ENCODE measurements at regions not wholly inside any gene's neighbourhood (a gene's known extent, or its start where the extent isn't known, plus 50 kb on each side); places are given as distances from the start of the nearest gene placed in this dataset.

DNA sequence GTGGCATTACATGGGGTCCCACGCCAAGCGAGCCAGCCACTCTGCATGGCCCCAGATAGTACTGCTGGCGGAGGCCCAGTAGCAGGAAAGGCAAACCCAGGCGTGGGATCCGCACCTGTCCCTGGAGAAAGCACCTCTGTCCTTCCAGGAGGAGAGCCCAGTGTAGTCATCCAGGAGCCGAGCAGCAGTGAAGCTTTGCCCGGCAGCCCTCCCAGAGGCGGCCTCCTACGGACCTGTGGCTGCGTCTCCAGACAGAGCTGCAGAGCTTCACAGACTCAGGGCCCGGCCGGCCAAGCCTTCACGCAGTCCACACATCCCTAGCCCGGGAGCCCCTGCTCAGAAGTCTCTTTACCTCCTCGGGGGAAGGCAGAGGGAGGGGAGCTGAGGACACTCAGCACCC lies 100.8 kb upstream of the PPP1R26 start:
- TF ChIP-seq, protein P1, sequence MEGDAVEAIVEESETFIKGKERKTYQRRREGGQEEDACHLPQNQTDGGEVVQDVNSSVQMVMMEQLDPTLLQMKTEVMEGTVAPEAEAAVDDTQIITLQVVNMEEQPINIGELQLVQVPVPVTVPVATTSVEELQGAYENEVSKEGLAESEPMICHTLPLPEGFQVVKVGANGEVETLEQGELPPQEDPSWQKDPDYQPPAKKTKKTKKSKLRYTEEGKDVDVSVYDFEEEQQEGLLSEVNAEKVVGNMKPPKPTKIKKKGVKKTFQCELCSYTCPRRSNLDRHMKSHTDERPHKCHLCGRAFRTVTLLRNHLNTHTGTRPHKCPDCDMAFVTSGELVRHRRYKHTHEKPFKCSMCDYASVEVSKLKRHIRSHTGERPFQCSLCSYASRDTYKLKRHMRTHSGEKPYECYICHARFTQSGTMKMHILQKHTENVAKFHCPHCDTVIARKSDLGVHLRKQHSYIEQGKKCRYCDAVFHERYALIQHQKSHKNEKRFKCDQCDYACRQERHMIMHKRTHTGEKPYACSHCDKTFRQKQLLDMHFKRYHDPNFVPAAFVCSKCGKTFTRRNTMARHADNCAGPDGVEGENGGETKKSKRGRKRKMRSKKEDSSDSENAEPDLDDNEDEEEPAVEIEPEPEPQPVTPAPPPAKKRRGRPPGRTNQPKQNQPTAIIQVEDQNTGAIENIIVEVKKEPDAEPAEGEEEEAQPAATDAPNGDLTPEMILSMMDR (IDR thresholded peaks at IDR 0.05 in 4 of 5, conservative IDR thresholded peaks at IDR 0.05 in 1 of 5): no peak
- no peak for TF ChIP-seq POLR2A (IDR thresholded peaks at IDR 0.05)

All from gastrocnemius medialis (tissue), 4 donors.